ENCODE measurements at regions not wholly inside any gene's neighbourhood (a gene's known extent, or its start where the extent isn't known, plus 50 kb on each side); places are given as distances from the start of the nearest gene placed in this dataset.

- no peak for DNase-seq
Measured at GRCh38 chr2:235265348-235265965, 228.4 kb upstream of the AGAP1 start.

GRCh38 chr2:235267251-235267650 lies 226.6 kb upstream of the AGAP1 start:
- no peak for DNase-seq

- DNase-seq, result no peak
Measured at GRCh38 chr2:235268535-235268934, 225.3 kb upstream of the AGAP1 start.

- no peak for DNase-seq
Measured at GRCh38 chr2:235270291-235270690, 223.6 kb upstream of the AGAP1 start.

GRCh38 chr2:235270956-235271355 lies 222.9 kb upstream of the AGAP1 start:
- DNase-seq, result no peak

GRCh38 chr2:235271936-235272335 lies 221.9 kb upstream of the AGAP1 start:
- no peak for DNase-seq

GRCh38 chr2:235274023-235274422 lies 219.8 kb upstream of the AGAP1 start:
- DNase-seq, result no peak

- no peak for DNase-seq
Measured at GRCh38 chr2:235277485-235277884, 216.4 kb upstream of the AGAP1 start.

GRCh38 chr2:235278771-235279355 lies 215.0 kb upstream of the AGAP1 start:
- no peak for DNase-seq

GRCh38 chr2:235279965-235280364 lies 213.9 kb upstream of the AGAP1 start:
- DNase-seq, result no peak

GRCh38 chr2:235283246-235283645 lies 210.6 kb upstream of the AGAP1 start:
- no peak for DNase-seq

- no peak for DNase-seq
Measured at GRCh38 chr2:235286622-235287374, 207.0 kb upstream of the AGAP1 start.

GRCh38 chr2:235287375-235287733 lies 206.5 kb upstream of the AGAP1 start:
- DNase-seq, result peak; percentile 17

- DNase-seq, result no peak
Measured at GRCh38 chr2:235291461-235291860, 202.4 kb upstream of the AGAP1 start.

- no peak for DNase-seq
Measured at GRCh38 chr2:235293061-235293460, 200.8 kb upstream of the AGAP1 start.

GRCh38 chr2:235295831-235296230 lies 198.0 kb upstream of the AGAP1 start:
- DNase-seq, result no peak

GRCh38 chr2:235300368-235301201 lies 193.3 kb upstream of the AGAP1 start:
- no peak for DNase-seq

GRCh38 chr2:235301202-235302076 lies 192.4 kb upstream of the AGAP1 start:
- no peak for DNase-seq

GRCh38 chr2:235302263-235302662 lies 191.6 kb upstream of the AGAP1 start:
- DNase-seq, result no peak

GRCh38 chr2:235303499-235304291 lies 190.1 kb upstream of the AGAP1 start:
- DNase-seq, result no peak

- DNase-seq, result no peak
Measured at GRCh38 chr2:235305678-235306077, 188.2 kb upstream of the AGAP1 start.

GRCh38 chr2:235311044-235311443 lies 182.8 kb upstream of the AGAP1 start:
- DNase-seq, result no peak
